HCT116 (cell line): ENCODE measurements at regions not wholly inside any gene's neighbourhood (a gene's known extent, or its start where the extent isn't known, plus 50 kb on each side); places are given as distances from the start of the nearest gene placed in this dataset.

ENCODE experiments used
- ATAC-seq: fragments of 200-7000 bp; cut with Tn5 transposase; 2 replicates; pipeline ENCODE4 v1.9.1; 2020; ENCODE audit warnings: mild to moderate bottlenecking, moderate library complexity
- BruUV-seq: library from RNA; stranded (reverse); fragments of 400-500 nt; replicated peaks from 2 replicates; lab custom pipeline; 2021; lab: Mats Ljungman, UMichigan
- CTCF ChIA-PET: fragments of 300-600 bp; sonication (Branson Sonifier 250); formaldehyde crosslinking; loops from one replicate; lab custom pipeline; 2021; ENCODE audit warnings: antibody characterized with exemption; lab: Charles Lee
- POLR2A ChIA-PET: fragments of 300-600, 350-600 bp; sonication (Branson Sonifier 250); formaldehyde crosslinking; loops from one replicate; lab custom pipeline; 2021; ENCODE audit warnings: antibody characterized with exemption; lab: Charles Lee
- RAD21 ChIA-PET, 2 experiments: fragments of 300-600 bp; sonication (Branson Sonifier 250); formaldehyde crosslinking; loops; one replicate each; lab custom pipeline; 2023; ENCODE audit warnings: low total read pairs in 2 of 2; ENCODE audit not compliant: uncharacterized antibody in 2 of 2, unreplicated experiment in 2 of 2, low non-redundant PET in 1 of 2; lab: Charles Lee
- DNase-seq: peaks from one replicate; pipeline ENCODE4 v3.0.0-alpha.2; 2010; ENCODE audit warnings: low read depth, low spot score
- H2AFZ ChIP-seq: fragments of 200-600 bp; shearing (Covaris generic), sonication (generic); 2 replicates; pipeline ENCODE4 v1.6.1; 2017; ENCODE audit warnings: low read depth, mixed run types, mixed read lengths, antibody characterized with exemption, low read length; ENCODE audit not compliant: poor library complexity, severe bottlenecking
- H3K27ac ChIP-seq: 2 replicates; pipeline ENCODE4 v1.5.1; 2012; ENCODE audit warnings: low read depth, low read length
- H3K27me3 ChIP-seq: fragments of 200-600 bp; sonication (generic); 2 replicates; pipeline ENCODE4 v1.6.1; 2016; ENCODE audit warnings: mixed run types, low read length, mixed read lengths; ENCODE audit not compliant: insufficient read depth
- H3K36me3 ChIP-seq, 2 experiments: fragments of 200-500 bp in 1 of 2; fragments of 200-600 bp in 1 of 2; sonication (Bioruptor generic) in 1 of 2; sonication (generic) in 1 of 2; 2 replicates each; pipeline versions ENCODE4 v1.5.1 to v1.6.1; 2014 to 2016; ENCODE audit warnings: low read length in 2 of 2, inconsistent platforms in 1 of 2, mixed read lengths in 1 of 2, mixed run types in 1 of 2; ENCODE audit not compliant: insufficient read depth in 2 of 2, control insufficient read depth in 1 of 2
- H3K4me1 ChIP-seq, 2 experiments: fragments of 200-600 bp in 1 of 2; sonication (generic) in 1 of 2; 2 replicates each; pipeline versions ENCODE4 v1.5.1 to v1.6.1; 2012 to 2017; ENCODE audit warnings: low read length in 2 of 2, inconsistent platforms in 1 of 2, mild to moderate bottlenecking in 1 of 2, mixed read lengths in 1 of 2, mixed run types in 1 of 2, moderate library complexity in 1 of 2; ENCODE audit not compliant: insufficient read depth in 2 of 2, control insufficient read depth in 1 of 2
- H3K4me2 ChIP-seq: fragments of 200-600 bp; sonication (generic); 2 replicates; pipeline ENCODE4 v1.6.1; 2017; ENCODE audit warnings: mixed run types, low read length, mixed read lengths
- H3K4me3 ChIP-seq, 2 experiments: fragments of 200-600 bp in 1 of 2; sonication (generic) in 1 of 2; replicated peaks in 1 of 2; 2 replicates each; pipeline ENCODE4 v1.5.1; 2011 to 2016; ENCODE audit warnings: low read length in 2 of 2, control low read depth in 1 of 2, low read depth in 1 of 2, mild to moderate bottlenecking in 1 of 2, mixed read lengths in 1 of 2, mixed run types in 1 of 2
- H3K79me2 ChIP-seq: fragments of 200-600 bp; sonication (generic); 2 replicates; pipeline ENCODE4 v1.6.1; 2017; ENCODE audit warnings: mild to moderate bottlenecking, mixed run types, low read length, moderate library complexity, mixed read lengths; ENCODE audit not compliant: insufficient read depth
- H3K9ac ChIP-seq: fragments of 200-600 bp; sonication (generic); 2 replicates; pipeline ENCODE4 v1.6.1; 2016; ENCODE audit warnings: low read length, mixed read lengths
- H3K9me2 ChIP-seq: fragments of 200-600 bp; sonication (generic), shearing (Covaris generic); 2 replicates; pipeline ENCODE4 v1.6.1; 2017; ENCODE audit warnings: mixed run types, mild to moderate bottlenecking, moderate library complexity; ENCODE audit not compliant: insufficient read depth
- H3K9me3 ChIP-seq, 2 experiments: fragments of 200-500 bp in 1 of 2; fragments of 200-600 bp in 1 of 2; sonication (Bioruptor generic) in 1 of 2; sonication (generic) in 1 of 2; 2 replicates each; pipeline ENCODE4 v1.6.1; 2014 to 2017; ENCODE audit warnings: low read length in 2 of 2, mixed read lengths in 2 of 2, inconsistent platforms in 1 of 2, low read depth in 1 of 2, mild to moderate bottlenecking in 1 of 2, mixed run types in 1 of 2, moderate library complexity in 1 of 2; ENCODE audit not compliant: control insufficient read depth in 1 of 2, insufficient read depth in 1 of 2
- H4K20me1 ChIP-seq: fragments of 200-600 bp; sonication (generic), shearing (Covaris generic); 2 replicates; pipeline ENCODE4 v1.6.1; 2017; ENCODE audit warnings: mixed run types, mild to moderate bottlenecking, moderate library complexity; ENCODE audit not compliant: insufficient read depth
- CEBPB ChIP-seq: IDR thresholded peaks from 2 replicates; pipeline ENCODE4 v1.6.1; 2012; ENCODE audit warnings: low read depth
- CTCF ChIP-seq, 3 experiments: fragments of 200-600 bp in 1 of 3; sonication (generic) in 1 of 3; IDR thresholded peaks in 2 of 3; conservative IDR thresholded peaks in 1 of 3; 2 replicates each; pipeline ENCODE4 v1.5.1; 2012 to 2017; ENCODE audit warnings: low read depth in 2 of 3, low read length in 2 of 3, antibody characterized with exemption in 1 of 3, borderline replicate concordance in 1 of 3, control low read depth in 1 of 3, mild to moderate bottlenecking in 1 of 3, mixed read lengths in 1 of 3, mixed run types in 1 of 3, moderate library complexity in 1 of 3; ENCODE audit not compliant: insufficient read depth in 1 of 3
- EZH2 ChIP-seq: fragments of 200-600 bp; sonication (generic); IDR thresholded peaks from 2 replicates; pipeline ENCODE4 v1.6.1; 2017; ENCODE audit warnings: antibody characterized with exemption, mixed run types
- MAX ChIP-seq: IDR thresholded peaks from 2 replicates; pipeline ENCODE4 v1.6.1; 2012
- POLR2A ChIP-seq: IDR thresholded peaks from 2 replicates; pipeline ENCODE4 v1.7.0; 2011; ENCODE audit warnings: borderline replicate concordance; ENCODE audit not compliant: insufficient read depth, insufficient read length; ENCODE audit errors: extremely low read depth
- REST ChIP-seq: IDR thresholded peaks from 2 replicates; pipeline ENCODE4 v1.6.1; 2012; ENCODE audit warnings: low read depth
- SIN3A ChIP-seq: IDR thresholded peaks from 2 replicates; pipeline ENCODE4 v1.6.1; 2012; ENCODE audit warnings: low read depth
- intact Hi-C: fragments of 100-400 bp; cut with micrococcal nuclease; formaldehyde crosslinking; loops from 2 replicates; pipeline ENCODE4 v1.10.0; 2022

GRCh38 chr1:102687383-102687782, 420.9 kb downstream of the COL11A1 start:
- RAD21 ChIA-PET = no interaction called here
- Histone ChIP-seq H3K4me1 (no peaks in the 10 kb centered on the region), H3K4me2 (no peak overlapping the region), H3K9me3 (no peaks in the 10 kb centered on the region), H3K27ac (no peak overlapping the region), H4K20me1 (no peaks in the 10 kb centered on the region), H3K9me2 (no peaks in the 10 kb centered on the region), H3K4me3 (no peak overlapping the region), H3K9ac (no peak overlapping the region), H2AFZ (no peak overlapping the region), H3K79me2 (no peaks in the 10 kb centered on the region), H3K27me3 (no peaks in the 10 kb centered on the region), H3K36me3 (no peaks in the 10 kb centered on the region)
- intact Hi-C loops = no loop called here
- BruUV-seq = no TSS peak
- DNase-seq (no peak), ATAC-seq (no peak)
- CTCF ChIA-PET = no interaction called here
- POLR2A ChIA-PET = no interaction called here
- TF ChIP-seq MAX (no peak), POLR2A (no peak)

- ATAC-seq = no peak
- CTCF ChIA-PET = no interaction called here
Measured at GRCh38 chr1:102661481-102661880, 446.8 kb downstream of the COL11A1 start.

More at GRCh38 chr1:102661481-102661880, 446.8 kb downstream of the COL11A1 start:
- intact Hi-C loops = no loop called here
- TF ChIP-seq CTCF (IDR thresholded peaks at IDR 0.05 in 2 of 3, conservative IDR thresholded peaks at IDR 0.05 in 1 of 3; ENCODE audit: borderline replicate concordance in 1 of 3, insufficient read depth in 1 of 3, low read depth in 2 of 3, low read length in 2 of 3) = no peak
- TF ChIP-seq POLR2A = no peak
- TF ChIP-seq EZH2 = no peak
- TF ChIP-seq CEBPB = no peak
- TF ChIP-seq REST = no peak
- no peak for TF ChIP-seq SIN3A
- Histone ChIP-seq H4K20me1 (no peaks in the 10 kb centered on the region), H3K79me2 (no peaks in the 10 kb centered on the region), H3K27me3 (no peaks in the 10 kb centered on the region), H3K9ac (no peak overlapping the region), H3K4me2 (no peak overlapping the region), H3K36me3 (no peaks in the 10 kb centered on the region), H2AFZ (no peak overlapping the region), H3K4me1 (no peaks in the 10 kb centered on the region), H3K27ac (no peak overlapping the region), H3K9me3 (0 out of 4 replicates have a peak, but pooled peaks cover 0 to 2% of the 10 kb centered on the region in 2 experiments), H3K4me3 (no peak overlapping the region), H3K9me2 (no peaks in the 10 kb centered on the region)
- no TSS peak for BruUV-seq
- ChIA-PET POLR2A (no interaction called here), RAD21 (no interaction called here)
- no peak for DNase-seq
